ENCODE measurements at regions not wholly inside any gene's neighbourhood (a gene's known extent, or its start where the extent isn't known, plus 50 kb on each side); places are given as distances from the start of the nearest gene placed in this dataset.

- no peak overlapping the region for H2AFZ ChIP-seq (ENCODE audit: low read length)
- H3K18ac ChIP-seq (ENCODE audit: extremely low read depth, low read length): no peak overlapping the region
- H2BK120ac ChIP-seq (replicated peaks; ENCODE audit: low read depth, low read length): no peak overlapping the region
- H4K8ac ChIP-seq (ENCODE audit: extremely low read depth, insufficient read depth, low read length): no peak overlapping the region
- H4K20me1 ChIP-seq (replicated peaks in 1 of 2; ENCODE audit: control insufficient read depth in 1 of 2, insufficient read depth in 2 of 2, low read length in 2 of 2): no peaks in the 10 kb centered on the region
- H3K9ac ChIP-seq (replicated peaks in 1 of 4; ENCODE audit: extremely low read depth in 1 of 4, low read depth in 3 of 4, low read length in 3 of 4): no peak overlapping the region
- no peak for FAIRE-seq
- ChIA-PET POLR2A (ENCODE audit: partially characterized antibody) (no interaction called here), CTCF (ENCODE audit: partially characterized antibody) (interaction anchor here (6.5 kb wide), 1 partner anchor 7 kb away, joined by 51 read pairs; no protein-coding TSS in a partner anchor)
- 97% methylated on average over 2 of the region's 2 CpGs; no CpG with 5 or more reads in 1 of the 2 experiments for WGBS, 2 experiments (ENCODE audit: extremely low coverage in 1 of 2, insufficient coverage in 1 of 2, insufficient read length in 1 of 2, insufficient replicate concordance in 2 of 2, low coverage in 1 of 2, low lambda C conversion rate in 2 of 2, missing lambda C conversion rate in 1 of 2)
- no peak overlapping the region for H3K56ac ChIP-seq (replicated peaks; ENCODE audit: insufficient read length, low read depth, low read length)
- H3K23ac ChIP-seq (ENCODE audit: insufficient read length): no peak overlapping the region
- no peak overlapping the region for H2BK15ac ChIP-seq (ENCODE audit: low read length)
- H2AK5ac ChIP-seq (ENCODE audit: low read depth, low read length): no peak overlapping the region
- H3K14ac ChIP-seq (ENCODE audit: insufficient read length): no peak overlapping the region
- H3K27ac ChIP-seq (ENCODE audit: low read depth, low read length): no peak overlapping the region
- H3K9me3 ChIP-seq (ENCODE audit: insufficient read depth in 2 of 2, low read depth in 1 of 2, low read length in 1 of 2): no peaks in the 10 kb centered on the region
- no peak overlapping the region for H2BK12ac ChIP-seq (ENCODE audit: low read depth, low read length)
- H3K4me1 ChIP-seq (replicated peaks in 1 of 4; ENCODE audit: control insufficient read depth in 3 of 4, insufficient read depth in 4 of 4, low read length in 3 of 4): peaks cover 0 to 1% (median under 1%) of the 10 kb centered on the region in 4 experiments; a peak in 1 of 7 replicates
- H4K5ac ChIP-seq (ENCODE audit: insufficient read length, low read depth, low read length): no peak overlapping the region
- H3K36me3 ChIP-seq (ENCODE audit: control insufficient read depth in 2 of 4, insufficient read depth in 4 of 4, low read length in 3 of 4): no peaks in the 10 kb centered on the region
- no peak overlapping the region for H3K4me3 ChIP-seq (ENCODE audit: extremely low read depth in 1 of 4, insufficient read depth in 2 of 4, low read depth in 3 of 4, low read length in 4 of 4)
- H3K79me2 ChIP-seq (ENCODE audit: control insufficient read depth in 1 of 2, insufficient read depth in 2 of 2, low read length in 2 of 2): no peaks in the 10 kb centered on the region
- H2BK20ac ChIP-seq (ENCODE audit: low read length): no peak overlapping the region
- no peaks in the 10 kb centered on the region for H3K79me1 ChIP-seq (ENCODE audit: low read depth, low read length)
- H3K23me2 ChIP-seq (ENCODE audit: low read depth, low read length): no peaks in the 10 kb centered on the region; the same call in 1 of the 2 replicates
- no peaks in the 10 kb centered on the region for H3K27me3 ChIP-seq (replicated peaks in 1 of 4; ENCODE audit: control insufficient read depth in 3 of 4, extremely low read depth in 1 of 4, insufficient read depth in 3 of 4, low read length in 3 of 4)
- DNase-seq (ENCODE audit: low read depth in 1 of 2, low spot score in 2 of 2): no peak
- H4K91ac ChIP-seq (replicated peaks; ENCODE audit: insufficient read length, low read length): no peak overlapping the region
- H3K4me2 ChIP-seq (ENCODE audit: insufficient read depth in 1 of 2, low read depth in 2 of 2, low read length in 2 of 2): no peak overlapping the region
- H2BK5ac ChIP-seq (ENCODE audit: low read depth, low read length): no peak overlapping the region
- H3K4ac ChIP-seq (replicated peaks; ENCODE audit: insufficient read length, low read depth, low read length): no peak overlapping the region
- TF ChIP-seq CHD2 (IDR thresholded peaks at IDR 0.05; ENCODE audit: low read length) (no peak), GTF2F1 (IDR thresholded peaks at IDR 0.05; ENCODE audit: borderline replicate concordance, low read depth, low read length) (no peak), BACH1 (IDR thresholded peaks at IDR 0.05; ENCODE audit: low read length) (no peak), SP1 (IDR thresholded peaks at IDR 0.05; ENCODE audit: low read depth, low read length) (no peak), SIRT6 (IDR thresholded peaks at IDR 0.05; ENCODE audit: low read length) (no peak), FOSL1 (IDR thresholded peaks at IDR 0.05; ENCODE audit: insufficient read depth, low read depth, low read length) (no peak), RBBP5 (IDR thresholded peaks at IDR 0.05; ENCODE audit: borderline replicate concordance, low read depth, low read length) (no peak), TCF12 (IDR thresholded peaks at IDR 0.05; ENCODE audit: low read depth, low read length) (no peak), SIN3A (conservative IDR thresholded peaks at IDR 0.05 in 1 of 2, IDR thresholded peaks at IDR 0.05 in 1 of 2; ENCODE audit: low read depth in 1 of 2, low read length in 2 of 2) (no peak), GABPA (IDR thresholded peaks at IDR 0.05; ENCODE audit: borderline replicate concordance, insufficient read depth, low read length) (no peak), HDAC2 (IDR thresholded peaks at IDR 0.05; ENCODE audit: borderline replicate concordance in 1 of 2, low read depth in 2 of 2, low read length in 2 of 2) (no peak), MAX (IDR thresholded peaks at IDR 0.05) (no peak)
- TF ChIP-seq, protein P1, sequence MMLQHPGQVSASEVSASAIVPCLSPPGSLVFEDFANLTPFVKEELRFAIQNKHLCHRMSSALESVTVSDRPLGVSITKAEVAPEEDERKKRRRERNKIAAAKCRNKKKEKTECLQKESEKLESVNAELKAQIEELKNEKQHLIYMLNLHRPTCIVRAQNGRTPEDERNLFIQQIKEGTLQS (IDR thresholded peaks at IDR 0.05; ENCODE audit: insufficient read depth, low read depth, low read length): no peak
Measured at GRCh38 chr5:155268770-155269425, 255.3 kb downstream of the KIF4B start.

Measured in H1 (cell line).